ENCODE measurements at regions not wholly inside any gene's neighbourhood (a gene's known extent, or its start where the extent isn't known, plus 50 kb on each side); places are given as distances from the start of the nearest gene placed in this dataset.

DNA sequence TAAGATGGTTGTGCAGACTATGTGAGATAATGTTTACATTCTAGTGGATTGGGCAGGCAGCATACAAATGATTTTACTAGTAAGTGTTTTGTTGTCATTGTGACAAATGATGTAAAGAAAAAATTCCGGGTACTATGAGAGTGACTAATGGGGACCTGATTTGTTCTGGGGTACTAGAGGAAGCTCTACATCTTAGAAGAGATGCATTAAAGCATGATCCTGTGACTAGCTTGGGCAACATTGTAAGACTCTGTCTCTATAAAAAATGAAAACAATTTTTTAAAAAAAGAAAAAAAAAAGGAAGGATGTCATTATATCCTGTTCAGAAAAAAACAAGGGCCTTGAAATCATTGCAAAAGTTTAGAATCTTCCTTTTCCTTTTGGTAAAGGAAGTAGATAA lies 58.1 kb upstream of the MYRIP start:
- TF ChIP-seq POLR2A (IDR thresholded peaks at IDR 0.05) = no peak
- TF ChIP-seq, protein P1, sequence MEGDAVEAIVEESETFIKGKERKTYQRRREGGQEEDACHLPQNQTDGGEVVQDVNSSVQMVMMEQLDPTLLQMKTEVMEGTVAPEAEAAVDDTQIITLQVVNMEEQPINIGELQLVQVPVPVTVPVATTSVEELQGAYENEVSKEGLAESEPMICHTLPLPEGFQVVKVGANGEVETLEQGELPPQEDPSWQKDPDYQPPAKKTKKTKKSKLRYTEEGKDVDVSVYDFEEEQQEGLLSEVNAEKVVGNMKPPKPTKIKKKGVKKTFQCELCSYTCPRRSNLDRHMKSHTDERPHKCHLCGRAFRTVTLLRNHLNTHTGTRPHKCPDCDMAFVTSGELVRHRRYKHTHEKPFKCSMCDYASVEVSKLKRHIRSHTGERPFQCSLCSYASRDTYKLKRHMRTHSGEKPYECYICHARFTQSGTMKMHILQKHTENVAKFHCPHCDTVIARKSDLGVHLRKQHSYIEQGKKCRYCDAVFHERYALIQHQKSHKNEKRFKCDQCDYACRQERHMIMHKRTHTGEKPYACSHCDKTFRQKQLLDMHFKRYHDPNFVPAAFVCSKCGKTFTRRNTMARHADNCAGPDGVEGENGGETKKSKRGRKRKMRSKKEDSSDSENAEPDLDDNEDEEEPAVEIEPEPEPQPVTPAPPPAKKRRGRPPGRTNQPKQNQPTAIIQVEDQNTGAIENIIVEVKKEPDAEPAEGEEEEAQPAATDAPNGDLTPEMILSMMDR (IDR thresholded peaks at IDR 0.05 in 8 of 11, conservative IDR thresholded peaks at IDR 0.05 in 3 of 11) = no peak

Data from spleen (tissue), 7 donors.